ENCODE measurements at regions not wholly inside any gene's neighbourhood (a gene's known extent, or its start where the extent isn't known, plus 50 kb on each side); places are given as distances from the start of the nearest gene placed in this dataset.

GRCh38 chr20:60700728-60701127 lies 551.3 kb upstream of the CDH4 start:
- no peak overlapping the region for H3K4me2 ChIP-seq (ENCODE audit: low read depth, low read length)
- no peaks in the 10 kb centered on the region for H3K9me1 ChIP-seq (ENCODE audit: insufficient read depth, low read length)
- no peak overlapping the region for H3K23ac ChIP-seq (ENCODE audit: low read depth, low read length)
- H4K8ac ChIP-seq (ENCODE audit: low read depth in 2 of 2, low read length in 2 of 2): no peak overlapping the region
- no peaks in the 10 kb centered on the region for H3K79me1 ChIP-seq (ENCODE audit: low read depth in 1 of 2, low read length in 2 of 2)
- H4K5ac ChIP-seq (ENCODE audit: low read depth, low read length): no peak overlapping the region
- no CpG with 5 or more reads among the region's 2 CpGs for WGBS, 2 experiments (ENCODE audit: extremely low coverage in 2 of 2, insufficient read length in 1 of 2)
- H4K20me1 ChIP-seq (ENCODE audit: insufficient read depth, low read length): no peaks in the 10 kb centered on the region
- no peak overlapping the region for H3K18ac ChIP-seq (ENCODE audit: low read depth, low read length)
- H3K27ac ChIP-seq (ENCODE audit: insufficient read depth, low read length): no peak overlapping the region
- intact Hi-C loops (cut with micrococcal nuclease): no loop called here
- no peaks in the 10 kb centered on the region for H3K27me3 ChIP-seq (ENCODE audit: control insufficient read depth, insufficient read depth, low read length)
- POLR2A ChIA-PET (ENCODE audit: unreplicated experiment): no interaction called here
- no peak overlapping the region for H3K14ac ChIP-seq (replicated peaks; ENCODE audit: low read depth, low read length)
- no peak overlapping the region for H3K4ac ChIP-seq (ENCODE audit: low read depth, low read length)
- no peak overlapping the region for H2BK120ac ChIP-seq (ENCODE audit: low read depth, low read length)
- dilution Hi-C loops (cut with HindIII; ENCODE audit: low sequenced_read_pairs, unreplicated experiment): no loop called here
- H4K91ac ChIP-seq (ENCODE audit: insufficient read depth, low read depth, low read length): no peak overlapping the region
- H3K4me1 ChIP-seq (ENCODE audit: control insufficient read depth, insufficient read depth, low read length): no peaks in the 10 kb centered on the region
- no TSS peak for BruUV-seq (replicated peaks)
- ATAC-seq (ENCODE audit: low read depth): no peak
- no peak overlapping the region for H2BK20ac ChIP-seq (ENCODE audit: low read depth, low read length)
- no peak overlapping the region for H2BK5ac ChIP-seq (ENCODE audit: low read depth, low read length, poor library complexity, severe bottlenecking)
- DNase-seq: no peak
- H2AFZ ChIP-seq (replicated peaks; ENCODE audit: low read length, poor library complexity): no peak overlapping the region
- H2BK15ac ChIP-seq (ENCODE audit: low read depth, low read length): no peak overlapping the region
- H3K36me3 ChIP-seq (ENCODE audit: control insufficient read depth, insufficient read depth, low read length): no peaks in the 10 kb centered on the region
- H3K9ac ChIP-seq (ENCODE audit: low read depth, low read length): no peak overlapping the region
- no peak overlapping the region for H2AK9ac ChIP-seq (replicated peaks; ENCODE audit: low read depth, low read length, poor library complexity)
- TF ChIP-seq CEBPB (IDR thresholded peaks at IDR 0.05; ENCODE audit: low read depth, low read length): no peak
- no peak for TF ChIP-seq CHD1 (IDR thresholded peaks at IDR 0.05; ENCODE audit: low read depth, low read length)
- no peak for TF ChIP-seq MXI1 (IDR thresholded peaks at IDR 0.05; ENCODE audit: borderline replicate concordance, low read depth, low read length)
- TF ChIP-seq BHLHE40 (IDR thresholded peaks at IDR 0.05; ENCODE audit: low read depth, low read length): no peak
- TF ChIP-seq RAD21 (IDR thresholded peaks at IDR 0.05; ENCODE audit: low read length): no peak
- no peak for TF ChIP-seq RCOR1 (IDR thresholded peaks at IDR 0.05; ENCODE audit: insufficient replicate concordance, low read length)
- no peak for TF ChIP-seq RFX5 (IDR thresholded peaks at IDR 0.05; ENCODE audit: low read depth, low read length)
- no peak for TF ChIP-seq ELK1 (IDR thresholded peaks at IDR 0.05; ENCODE audit: borderline replicate concordance, low read depth, low read length)
- TF ChIP-seq POLR2A (IDR thresholded peaks at IDR 0.05; ENCODE audit: low read depth, low read length): no peak
- no peak for TF ChIP-seq MAFK (IDR thresholded peaks at IDR 0.05; ENCODE audit: low read depth, low read length)
- TF ChIP-seq CTCF (conservative IDR thresholded peaks at IDR 0.05; ENCODE audit: low read depth, low read length): no peak
- no peak for TF ChIP-seq USF2 (IDR thresholded peaks at IDR 0.05; ENCODE audit: low read depth, low read length)
- TF ChIP-seq FOS (IDR thresholded peaks at IDR 0.05; ENCODE audit: low read depth, low read length): no peak
- no peak for TF ChIP-seq SMC3 (IDR thresholded peaks at IDR 0.05; ENCODE audit: low read depth, low read length)
- TF ChIP-seq NFE2L2 (IDR thresholded peaks at IDR 0.05; ENCODE audit: low read depth, low read length): no peak
- in situ Hi-C loops (cut with MboI; ENCODE audit: low sequenced_read_pairs): no loop called here
- peaks cover 2% of the 10 kb centered on the region; the same call in 1 of the 2 replicates for H3K9me3 ChIP-seq (ENCODE audit: control insufficient read depth, insufficient read depth, low read length)
- no peak overlapping the region for H2AK5ac ChIP-seq (ENCODE audit: low read depth, low read length)
- no peak overlapping the region for H3K56ac ChIP-seq (ENCODE audit: extremely low read depth, insufficient read depth, low read length)
- CTCF ChIA-PET: no interaction called here
- H3K4me3 ChIP-seq (ENCODE audit: insufficient read depth, low read depth, low read length): no peak overlapping the region
